KMS-11 (cell line): ENCODE measurements at regions not wholly inside any gene's neighbourhood (a gene's known extent, or its start where the extent isn't known, plus 50 kb on each side); places are given as distances from the start of the nearest gene placed in this dataset.

Source experiments
- H2AFZ ChIP-seq: fragments of 200-600 bp; sonication (generic); 2 replicates; pipeline ENCODE4 v1.6.1; 2016; ENCODE audit warnings: antibody characterized with exemption, mixed run types, low read depth
- H3K27ac ChIP-seq: fragments of 200-600 bp; sonication (generic); 2 replicates; pipeline ENCODE4 v1.6.1; 2016; ENCODE audit warnings: mild to moderate bottlenecking, mixed run types
- H3K27me3 ChIP-seq: fragments of 200-600 bp; sonication (generic); 2 replicates; pipeline ENCODE4 v1.6.1; 2017; ENCODE audit warnings: mild to moderate bottlenecking, low read depth, mixed run types, moderate library complexity; ENCODE audit not compliant: insufficient read depth
- H3K36me3 ChIP-seq: fragments of 200-600 bp; sonication (generic); 2 replicates; pipeline ENCODE4 v1.6.1; 2017; ENCODE audit warnings: mild to moderate bottlenecking, mixed run types; ENCODE audit not compliant: insufficient read depth
- H3K4me1 ChIP-seq: fragments of 200-600 bp; sonication (generic); 2 replicates; pipeline ENCODE4 v1.6.1; 2016; ENCODE audit warnings: mild to moderate bottlenecking, low read depth, mixed run types; ENCODE audit not compliant: poor library complexity, severe bottlenecking
- H3K4me2 ChIP-seq: fragments of 200-600 bp; sonication (generic); 2 replicates; pipeline ENCODE4 v1.7.0; 2016; ENCODE audit warnings: mild to moderate bottlenecking, mixed run types
- H3K4me3 ChIP-seq: fragments of 200-600 bp; sonication (generic); IDR thresholded peaks from 2 replicates; pipeline ENCODE4 v1.6.1; 2017; ENCODE audit warnings: low read depth, low read length, mixed read lengths; ENCODE audit not compliant: insufficient read depth
- H3K79me2 ChIP-seq: fragments of 200-600 bp; sonication (generic); 2 replicates; pipeline ENCODE4 v1.6.1; 2016; ENCODE audit warnings: low read depth, mixed run types; ENCODE audit not compliant: insufficient read depth
- H3K9ac ChIP-seq: fragments of 200-600 bp; sonication (generic); 2 replicates; pipeline ENCODE4 v1.6.1; 2016; ENCODE audit warnings: mild to moderate bottlenecking, mixed run types
- H4K20me1 ChIP-seq: fragments of 200-600 bp; sonication (generic); 2 replicates; pipeline ENCODE4 v1.6.1; 2016; ENCODE audit warnings: mild to moderate bottlenecking, mixed run types; ENCODE audit not compliant: insufficient read depth
- TF ChIP-seq, protein P1 (sequence below): fragments of 200-600 bp; sonication (generic); conservative IDR thresholded peaks from 2 replicates; pipeline ENCODE4 v1.6.1; 2017; ENCODE audit warnings: low read depth, mild to moderate bottlenecking, antibody characterized with exemption, low read length, moderate library complexity, mixed read lengths

DNA sequence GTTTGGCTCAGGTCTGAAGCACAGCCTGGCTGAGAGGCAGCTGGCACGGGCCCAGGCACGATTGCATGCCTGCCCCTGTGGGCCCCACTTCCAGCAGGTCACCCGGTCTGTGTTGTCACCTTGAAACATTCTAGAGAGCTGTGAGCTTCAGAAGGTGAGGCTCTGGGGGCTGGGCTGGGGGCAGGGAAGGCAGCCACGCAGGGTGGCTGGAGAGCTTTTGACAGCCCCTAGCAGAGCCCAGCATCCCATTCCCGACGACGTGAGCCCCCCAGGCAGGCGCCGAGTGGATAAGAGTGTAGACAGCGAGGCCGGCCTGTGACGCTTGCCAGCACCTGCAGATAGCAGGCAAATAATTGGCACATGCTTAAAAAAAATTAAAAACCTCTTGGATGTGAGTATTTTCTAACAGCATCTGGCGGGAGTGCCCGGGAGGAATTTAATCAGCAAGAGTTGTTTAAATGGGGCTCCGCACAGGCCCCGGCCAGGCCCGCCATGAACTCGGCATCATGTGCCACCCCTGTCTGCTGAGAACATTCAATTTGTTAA, 212.0 kb upstream of the TBX20 start:
- H4K20me1 ChIP-seq: no peaks in the 10 kb centered on the region
- H3K79me2 ChIP-seq: no peaks in the 10 kb centered on the region
- TF ChIP-seq, protein P1, sequence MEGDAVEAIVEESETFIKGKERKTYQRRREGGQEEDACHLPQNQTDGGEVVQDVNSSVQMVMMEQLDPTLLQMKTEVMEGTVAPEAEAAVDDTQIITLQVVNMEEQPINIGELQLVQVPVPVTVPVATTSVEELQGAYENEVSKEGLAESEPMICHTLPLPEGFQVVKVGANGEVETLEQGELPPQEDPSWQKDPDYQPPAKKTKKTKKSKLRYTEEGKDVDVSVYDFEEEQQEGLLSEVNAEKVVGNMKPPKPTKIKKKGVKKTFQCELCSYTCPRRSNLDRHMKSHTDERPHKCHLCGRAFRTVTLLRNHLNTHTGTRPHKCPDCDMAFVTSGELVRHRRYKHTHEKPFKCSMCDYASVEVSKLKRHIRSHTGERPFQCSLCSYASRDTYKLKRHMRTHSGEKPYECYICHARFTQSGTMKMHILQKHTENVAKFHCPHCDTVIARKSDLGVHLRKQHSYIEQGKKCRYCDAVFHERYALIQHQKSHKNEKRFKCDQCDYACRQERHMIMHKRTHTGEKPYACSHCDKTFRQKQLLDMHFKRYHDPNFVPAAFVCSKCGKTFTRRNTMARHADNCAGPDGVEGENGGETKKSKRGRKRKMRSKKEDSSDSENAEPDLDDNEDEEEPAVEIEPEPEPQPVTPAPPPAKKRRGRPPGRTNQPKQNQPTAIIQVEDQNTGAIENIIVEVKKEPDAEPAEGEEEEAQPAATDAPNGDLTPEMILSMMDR: no peak
- H3K4me3 ChIP-seq: no peak overlapping the region
- no peak overlapping the region for H3K4me2 ChIP-seq
- no peaks in the 10 kb centered on the region for H3K36me3 ChIP-seq
- H2AFZ ChIP-seq: no peak overlapping the region
- no peak overlapping the region for H3K27ac ChIP-seq
- no peak overlapping the region for H3K9ac ChIP-seq
- no peaks in the 10 kb centered on the region for H3K27me3 ChIP-seq
- no peaks in the 10 kb centered on the region for H3K4me1 ChIP-seq

- Histone ChIP-seq H3K27ac (no peak overlapping the region), H3K9ac (no peak overlapping the region), H3K79me2 (no peaks in the 10 kb centered on the region), H3K36me3 (no peaks in the 10 kb centered on the region), H3K4me1 (no peaks in the 10 kb centered on the region), H3K4me2 (no peak overlapping the region), H3K4me3 (no peak overlapping the region), H2AFZ (no peak overlapping the region), H3K27me3 (no peaks in the 10 kb centered on the region), H4K20me1 (no peaks in the 10 kb centered on the region)
- TF ChIP-seq, protein P1: no peak
These were observed 209.9 kb upstream of the TBX20 start for GRCh38 chr7:35463751-35464150.

DNA sequence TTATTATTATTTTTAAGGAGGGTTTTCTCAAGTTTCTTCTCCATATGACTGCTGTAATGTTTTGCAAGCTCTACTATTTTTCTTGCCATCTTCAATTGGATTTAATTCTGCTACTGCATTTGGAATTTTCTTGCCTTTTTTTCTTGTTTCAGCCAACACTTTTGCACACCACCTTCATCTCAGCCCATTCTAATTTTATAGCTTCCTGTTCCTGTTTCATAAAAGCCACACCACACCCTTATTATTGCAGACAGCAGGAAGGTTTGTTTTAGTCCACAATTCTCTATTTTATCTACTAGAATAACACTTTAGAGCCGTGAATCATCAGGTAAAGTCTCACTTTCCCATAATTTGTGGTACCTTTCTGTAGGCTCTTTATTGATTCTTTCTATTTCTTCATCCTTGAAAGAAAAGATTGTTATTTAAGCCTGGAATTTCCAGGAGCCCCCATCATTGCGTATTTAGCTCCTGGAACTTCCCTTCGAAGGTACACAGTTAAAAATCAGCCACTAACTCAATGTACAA, 209.3 kb upstream of the TBX20 start:
- no peaks in the 10 kb centered on the region for H3K27me3 ChIP-seq
- no peak overlapping the region for H3K4me2 ChIP-seq
- no peak overlapping the region for H3K9ac ChIP-seq
- no peaks in the 10 kb centered on the region for H3K79me2 ChIP-seq
- H3K27ac ChIP-seq: no peak overlapping the region
- no peak overlapping the region for H3K4me3 ChIP-seq
- TF ChIP-seq, protein P1: no peak
- H3K36me3 ChIP-seq: no peaks in the 10 kb centered on the region
- H4K20me1 ChIP-seq: no peaks in the 10 kb centered on the region
- no peaks in the 10 kb centered on the region for H3K4me1 ChIP-seq
- H2AFZ ChIP-seq: no peak overlapping the region

DNA sequence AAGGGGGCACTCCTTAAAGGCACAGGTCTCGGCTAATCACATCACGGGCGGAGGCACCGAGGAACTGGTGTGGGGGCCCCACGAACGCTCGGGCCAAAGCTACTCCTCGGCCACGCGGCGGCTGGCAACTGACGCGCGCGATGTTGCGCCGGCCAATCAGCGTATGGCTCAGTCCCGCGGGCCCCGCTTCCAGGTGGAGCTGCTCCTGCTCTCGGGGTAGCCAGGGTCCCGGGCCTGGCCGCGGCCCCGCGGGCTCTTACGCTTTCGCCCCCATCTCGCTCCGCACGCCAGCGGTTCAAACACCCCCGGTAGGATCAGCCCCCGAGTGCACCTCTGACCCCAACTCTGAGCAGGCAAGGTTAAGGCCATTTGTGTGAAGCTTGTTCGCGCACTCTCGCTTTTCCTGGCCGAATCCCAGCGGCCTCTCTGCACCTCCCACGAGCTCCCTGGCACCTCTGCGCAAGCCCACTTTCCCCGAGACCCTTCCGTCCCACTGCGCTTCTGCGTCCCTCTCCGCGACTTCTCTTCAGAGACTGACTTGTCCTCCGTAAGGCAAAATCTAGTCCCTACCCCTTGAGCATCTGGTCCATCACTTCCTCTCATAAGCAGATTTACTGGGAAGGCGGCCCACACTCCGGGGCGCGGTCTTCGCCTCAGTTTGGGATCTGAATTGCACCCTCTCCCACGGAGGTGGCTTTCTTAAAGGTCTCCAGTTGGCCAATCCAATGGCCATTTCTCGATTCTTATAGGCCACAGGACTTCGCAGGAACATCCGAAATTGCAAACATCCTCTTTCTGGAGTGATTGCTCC, 200.9 kb upstream of the TBX20 start:
- Histone ChIP-seq H3K4me3 (no peak overlapping the region), H3K4me2 (no peak overlapping the region), H2AFZ (no peak overlapping the region)

More for the DNA sequence above, 200.9 kb upstream of the TBX20 start:
- no peaks in the 10 kb centered on the region for H3K27me3 ChIP-seq
- H3K27ac ChIP-seq: no peak overlapping the region
- H3K4me1 ChIP-seq: no peaks in the 10 kb centered on the region
- H3K36me3 ChIP-seq: no peaks in the 10 kb centered on the region
- TF ChIP-seq, protein P1: no peak
- no peaks in the 10 kb centered on the region for H4K20me1 ChIP-seq
- H3K79me2 ChIP-seq: no peaks in the 10 kb centered on the region
- H3K9ac ChIP-seq: no peak overlapping the region
